Body of pancreas (tissue), 4 donors: ENCODE measurements at regions not wholly inside any gene's neighbourhood (a gene's known extent, or its start where the extent isn't known, plus 50 kb on each side); places are given as distances from the start of the nearest gene placed in this dataset.

Experiments
- ATAC-seq: fragments of 150-250 bp; one replicate; pipeline ENCODE4 v1.9.1; 2016
- DNase-seq, 4 donors: peaks; one replicate each; pipeline ENCODE4 v3.0.0-alpha.2; 2019
- H3K27ac ChIP-seq, 4 donors: fragments of 200-600 bp; sonication (generic); 1 replicate in 3 of 4; 2 replicates in 1 of 4; pipeline versions ENCODE4 v1.5.1 to v1.6.1; 2016 to 2019; ENCODE audit warnings: mild to moderate bottlenecking in 1 of 4, mixed read lengths in 1 of 4, moderate library complexity in 1 of 4
- H3K27me3 ChIP-seq, 2 donors: fragments of 200-600 bp; sonication (generic); one replicate each; pipeline ENCODE4 v1.6.0; 2016; ENCODE audit warnings: mild to moderate bottlenecking in 1 of 2
- H3K36me3 ChIP-seq, 2 donors: fragments of 200-600 bp; sonication (generic); replicated peaks in 1 of 2; 2 replicates each; pipeline ENCODE4 v1.5.1; 2016; ENCODE audit warnings: low read depth in 2 of 2; ENCODE audit not compliant: insufficient read depth in 1 of 2
- H3K4me1 ChIP-seq: fragments of 200-600 bp; sonication (generic); one replicate; pipeline ENCODE4 v1.6.0; 2016
- H3K4me3 ChIP-seq, 2 donors: fragments of 200-600 bp; sonication (generic); 1 replicate in 1 of 2; 2 replicates in 1 of 2; pipeline ENCODE4 v1.5.1; 2016 to 2019
- H3K9me3 ChIP-seq, 3 donors: fragments of 200-600 bp; sonication (generic); 1 replicate in 2 of 3; 2 replicates in 1 of 3; pipeline ENCODE4 v1.5.1; 2016
- POLR2A ChIP-seq, 3 donors: fragments of 450-650 bp; IDR thresholded peaks; one replicate each; pipeline ENCODE4 v1.6.1; 2016; ENCODE audit warnings: antibody characterized with exemption in 3 of 3, mild to moderate bottlenecking in 2 of 3
- WGBS, 2 donors: methylation state at CpG; one replicate each; pipeline ENCODE4 v1.1.5; 2017; 5-methylcytosine and 5-hydroxymethylcytosine counted together
- intact Hi-C: fragments of 100-400 bp; cut with DNase I; formaldehyde crosslinking; loops from one replicate; pipeline ENCODE4 v1.15.1; 2023
- TF ChIP-seq, protein P1 (sequence below), 7 experiments: fragments of 450-650 bp in 4 of 7; fragments of 200-600 bp in 3 of 7; sonication (generic) in 3 of 7; IDR thresholded peaks; one replicate each; pipeline ENCODE4 v1.5.1; 2016 to 2019; ENCODE audit warnings: antibody characterized with exemption in 7 of 7

DNA sequence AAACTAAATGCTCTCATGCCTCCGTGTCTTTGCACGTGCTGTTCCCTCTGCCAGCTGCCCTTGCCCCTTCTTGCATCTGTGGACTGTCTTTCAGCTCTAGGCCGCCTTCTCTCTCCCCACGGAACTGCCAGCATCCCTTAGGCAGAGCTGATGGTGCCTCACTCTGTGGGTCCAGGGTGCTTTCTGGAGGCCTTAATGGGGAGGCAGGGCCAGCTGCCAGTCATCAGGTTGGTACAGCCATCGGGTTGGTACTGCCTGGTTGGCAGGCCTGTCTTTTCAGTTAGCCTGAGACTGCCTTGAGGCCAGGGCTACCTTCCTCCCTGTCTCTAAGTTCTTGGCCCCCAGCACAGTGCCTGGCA is 61.4 kb upstream of the TARBP1 start:
- Histone ChIP-seq H3K4me1 (peaks cover 73% of the 10 kb centered on the region), H3K36me3 (no peaks in the 10 kb centered on the region), H3K9me3 (no peaks in the 10 kb centered on the region), H3K27me3 (no peaks in the 10 kb centered on the region), H3K4me3 (no peak overlapping the region), H3K27ac (no peak overlapping the region)
- ATAC-seq (no peak), DNase-seq (no peak)
- TF ChIP-seq, protein P1, sequence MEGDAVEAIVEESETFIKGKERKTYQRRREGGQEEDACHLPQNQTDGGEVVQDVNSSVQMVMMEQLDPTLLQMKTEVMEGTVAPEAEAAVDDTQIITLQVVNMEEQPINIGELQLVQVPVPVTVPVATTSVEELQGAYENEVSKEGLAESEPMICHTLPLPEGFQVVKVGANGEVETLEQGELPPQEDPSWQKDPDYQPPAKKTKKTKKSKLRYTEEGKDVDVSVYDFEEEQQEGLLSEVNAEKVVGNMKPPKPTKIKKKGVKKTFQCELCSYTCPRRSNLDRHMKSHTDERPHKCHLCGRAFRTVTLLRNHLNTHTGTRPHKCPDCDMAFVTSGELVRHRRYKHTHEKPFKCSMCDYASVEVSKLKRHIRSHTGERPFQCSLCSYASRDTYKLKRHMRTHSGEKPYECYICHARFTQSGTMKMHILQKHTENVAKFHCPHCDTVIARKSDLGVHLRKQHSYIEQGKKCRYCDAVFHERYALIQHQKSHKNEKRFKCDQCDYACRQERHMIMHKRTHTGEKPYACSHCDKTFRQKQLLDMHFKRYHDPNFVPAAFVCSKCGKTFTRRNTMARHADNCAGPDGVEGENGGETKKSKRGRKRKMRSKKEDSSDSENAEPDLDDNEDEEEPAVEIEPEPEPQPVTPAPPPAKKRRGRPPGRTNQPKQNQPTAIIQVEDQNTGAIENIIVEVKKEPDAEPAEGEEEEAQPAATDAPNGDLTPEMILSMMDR (IDR thresholded peaks at IDR 0.05), result no peak
- TF ChIP-seq POLR2A (IDR thresholded peaks at IDR 0.05), result no peak
- WGBS, 2 donors, result 83 to 91% methylated on average over 5 of the region's 5 CpGs
- intact Hi-C loops, result no loop called here

DNA sequence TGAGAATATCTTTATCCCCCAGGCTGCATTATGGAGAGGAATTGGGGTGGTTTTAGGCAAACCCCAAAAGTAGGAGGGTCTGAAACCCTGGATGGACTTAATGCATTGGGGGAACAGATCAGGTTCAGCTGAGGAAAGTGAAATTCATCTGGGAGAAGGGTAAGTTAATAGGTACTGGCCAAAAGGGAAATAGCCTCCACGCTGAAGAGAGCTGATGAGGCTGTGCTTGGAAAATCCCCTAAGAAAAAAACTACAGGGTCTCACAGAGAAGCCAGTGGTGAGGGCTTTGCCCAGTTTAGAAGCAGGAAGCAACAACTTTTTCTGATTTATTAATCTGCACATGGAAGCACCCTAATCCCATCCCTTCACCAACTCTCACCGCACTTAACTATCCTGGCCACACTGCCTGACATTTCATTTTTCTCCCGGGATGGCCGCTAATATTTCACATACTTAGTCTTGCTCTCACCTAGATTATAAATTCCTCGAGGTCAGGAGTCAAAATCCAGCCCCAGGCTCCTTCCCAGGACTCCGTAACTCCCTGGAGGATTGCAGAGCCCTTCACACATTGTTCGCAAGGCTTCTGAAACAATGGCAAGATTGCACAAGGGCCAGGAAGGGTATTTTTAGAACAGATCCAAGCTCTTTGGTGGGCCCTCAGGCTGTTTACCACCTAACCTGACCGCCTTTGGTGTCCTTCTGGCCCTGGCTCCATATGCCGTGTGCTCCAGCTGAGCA is 60.9 kb upstream of the TARBP1 start:
- no peak for TF ChIP-seq POLR2A (IDR thresholded peaks at IDR 0.05)
- TF ChIP-seq, protein P1 (IDR thresholded peaks at IDR 0.05), result no peak
- H3K4me1 ChIP-seq, result peaks cover 73% of the 10 kb centered on the region
- DNase-seq, result no peak
- H3K27ac ChIP-seq, result no peak overlapping the region
- no peaks in the 10 kb centered on the region for H3K27me3 ChIP-seq
- no peaks in the 10 kb centered on the region for H3K36me3 ChIP-seq
- no peak overlapping the region for H3K4me3 ChIP-seq
- H3K9me3 ChIP-seq, result no peaks in the 10 kb centered on the region
- intact Hi-C loops, result no loop called here
- 81 to 85% methylated on average over 9 of the region's 9 CpGs for WGBS, 2 donors
- ATAC-seq, result no peak

DNA sequence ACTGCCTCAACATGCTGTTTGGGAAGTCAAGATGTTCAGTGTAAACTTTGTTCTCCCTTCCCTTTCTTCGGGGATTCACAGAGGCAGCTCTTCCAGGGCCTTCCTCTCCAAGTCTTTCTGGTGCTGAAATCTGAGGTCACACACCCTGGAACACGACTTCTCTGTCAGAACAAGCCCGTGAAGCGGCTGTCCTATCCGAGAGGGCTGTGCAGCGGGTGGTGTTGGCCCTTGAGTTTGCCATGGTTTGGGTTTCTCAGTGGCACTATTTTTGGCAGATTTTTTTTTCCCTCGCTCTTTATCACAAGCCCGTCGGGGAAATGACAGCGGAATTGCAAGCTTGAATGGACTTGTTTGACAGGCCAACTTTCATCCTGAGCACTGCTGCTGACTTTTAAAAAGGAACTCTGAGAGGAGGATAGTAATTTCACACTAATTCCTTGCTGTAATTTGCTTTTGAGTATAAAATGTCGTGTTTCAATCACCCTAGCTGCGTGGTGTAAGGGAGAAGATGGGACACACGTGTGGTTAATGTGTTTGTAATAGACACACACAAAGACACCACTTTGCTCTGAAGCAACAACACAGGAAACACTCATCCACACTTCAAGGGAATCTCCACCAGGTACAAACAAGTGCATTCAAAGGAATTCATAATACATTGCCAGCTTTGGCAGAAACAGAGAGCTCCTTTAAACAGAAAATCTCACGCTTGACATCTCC is 60.1 kb upstream of the TARBP1 start:
- 40 to 50% methylated on average over 14 of the region's 14 CpGs for WGBS, 2 donors
- Histone ChIP-seq H3K4me1 (peaks cover 75% of the 10 kb centered on the region), H3K36me3 (no peaks in the 10 kb centered on the region), H3K27me3 (no peaks in the 10 kb centered on the region), H3K27ac (peak overlapping the region in 3 of 4 donors; percentile 19 to 99 (median 99)), H3K4me3 (no peak overlapping the region), H3K9me3 (no peaks in the 10 kb centered on the region)
- intact Hi-C loops, result no loop called here
- DNase-seq (peak in 2 of 4 donors; percentile 33 to 46), ATAC-seq (no peak)
- TF ChIP-seq, protein P1 (IDR thresholded peaks at IDR 0.05), result no peak
- TF ChIP-seq POLR2A (IDR thresholded peaks at IDR 0.05), result no peak

DNA sequence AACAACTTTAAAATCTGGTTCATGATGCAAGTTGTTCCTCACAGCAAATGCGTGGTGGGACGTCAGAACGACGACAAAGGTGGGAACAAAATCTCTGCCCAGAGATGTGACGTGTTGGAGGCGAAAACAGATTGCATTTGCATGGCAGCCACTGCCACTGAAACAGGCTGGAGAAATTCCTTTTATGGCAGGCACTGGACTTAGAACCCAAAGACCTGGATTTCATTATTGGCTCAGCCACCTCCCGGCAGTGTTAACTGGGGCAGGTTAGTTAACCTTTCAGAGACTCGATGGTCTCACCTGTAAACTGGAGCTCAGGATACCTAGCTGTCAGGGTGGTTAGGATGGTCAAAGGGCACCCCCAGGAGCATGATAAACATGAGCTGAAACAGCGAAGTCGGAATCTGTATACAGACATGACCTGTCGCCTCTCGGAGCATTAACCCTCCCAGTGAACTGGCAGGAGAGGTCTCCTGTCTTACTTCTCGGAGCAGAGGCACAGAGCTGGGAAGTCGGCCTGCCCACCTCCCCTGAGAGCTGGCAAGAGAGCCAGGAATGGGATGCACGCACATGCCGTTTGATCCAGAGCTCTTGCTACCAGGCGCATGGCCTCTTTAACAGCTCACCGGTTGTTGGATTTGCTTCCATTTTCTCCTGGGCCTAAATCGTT is 59.2 kb upstream of the TARBP1 start:
- TF ChIP-seq POLR2A (IDR thresholded peaks at IDR 0.05), result peak in 1 of 3 donors; percentile 27
- TF ChIP-seq, protein P1 (IDR thresholded peaks at IDR 0.05), result no peak
- Histone ChIP-seq H3K27ac (peak overlapping the region in 3 of 4 donors; percentile 24 to 99 (median 99)), H3K4me1 (peaks cover 75% of the 10 kb centered on the region), H3K36me3 (no peaks in the 10 kb centered on the region), H3K4me3 (no peak overlapping the region), H3K27me3 (no peaks in the 10 kb centered on the region), H3K9me3 (no peaks in the 10 kb centered on the region)
- 47 to 57% methylated on average over 15 to 19 of the region's 19 CpGs for WGBS, 2 donors
- DNase-seq (peak; percentile 56 to 69 (median 64)), ATAC-seq (peak; percentile 63)
- intact Hi-C loops, result no loop called here
